Panc1 (cell line): ENCODE measurements at regions not wholly inside any gene's neighbourhood (a gene's known extent, or its start where the extent isn't known, plus 50 kb on each side); places are given as distances from the start of the nearest gene placed in this dataset.

Experiments used
- ATAC-seq: fragments of 200-7000 bp; cut with Tn5 transposase; 2 replicates; pipeline ENCODE4 v1.9.1; 2020; ENCODE audit warnings: mild to moderate bottlenecking, moderate library complexity
- BruUV-seq: library from RNA; stranded (reverse); fragments of 400-500 nt; replicated peaks from 2 replicates; lab custom pipeline; 2021; lab: Mats Ljungman, UMichigan
- CTCF ChIA-PET: fragments of 300-600 bp; sonication (Branson Sonifier 250); formaldehyde crosslinking; loops from one replicate; lab custom pipeline; 2022; ENCODE audit warnings: antibody characterized with exemption; lab: Charles Lee
- POLR2A ChIA-PET: fragments of 300-600 bp; sonication (Branson Sonifier 250); formaldehyde crosslinking; loops from one replicate; lab custom pipeline; 2022; ENCODE audit warnings: antibody characterized with exemption; lab: Charles Lee
- DNase-seq: peaks from one replicate; pipeline ENCODE4 v3.0.0-alpha.2; 2010; ENCODE audit warnings: low read depth, low spot score
- H3K27ac ChIP-seq: 2 replicates; pipeline ENCODE4 v1.5.1; 2011; ENCODE audit warnings: mild to moderate bottlenecking, low read length, inconsistent platforms
- H3K27me3 ChIP-seq: fragments of 200-500 bp; sonication (Bioruptor generic); 2 replicates; pipeline ENCODE4 v1.6.0; 2014; ENCODE audit warnings: low read length, inconsistent platforms; ENCODE audit not compliant: control insufficient read depth, insufficient read depth
- H3K36me3 ChIP-seq: fragments of 200-500 bp; sonication (Bioruptor generic); 2 replicates; pipeline ENCODE4 v1.5.1; 2014; ENCODE audit warnings: inconsistent platforms, mild to moderate bottlenecking, low read length, moderate library complexity; ENCODE audit not compliant: control insufficient read depth, insufficient read depth
- H3K4me1 ChIP-seq: 2 replicates; pipeline ENCODE4 v1.5.1; 2011; ENCODE audit warnings: inconsistent platforms, mild to moderate bottlenecking, low read length, moderate library complexity; ENCODE audit not compliant: control insufficient read depth, insufficient read depth
- H3K4me3 ChIP-seq, 2 experiments: 2 replicates each; pipeline ENCODE4 v1.5.1; 2011 to 2012; ENCODE audit warnings: low read depth in 2 of 2, low read length in 2 of 2, mild to moderate bottlenecking in 2 of 2, inconsistent platforms in 1 of 2, moderate library complexity in 1 of 2
- H3K9me3 ChIP-seq: fragments of 200-500 bp; sonication (Bioruptor generic); 2 replicates; pipeline ENCODE4 v1.5.1; 2014; ENCODE audit warnings: low read depth, mild to moderate bottlenecking, inconsistent platforms, low read length, moderate library complexity; ENCODE audit not compliant: control insufficient read depth, insufficient read depth
- POLR2AphosphoS5 ChIP-seq: IDR thresholded peaks from 2 replicates; pipeline ENCODE4 v1.6.1; 2012; ENCODE audit warnings: mild to moderate bottlenecking, low read depth, low read length, moderate library complexity
- SIN3A ChIP-seq: IDR thresholded peaks from 2 replicates; pipeline ENCODE4 v1.6.1; 2012; ENCODE audit warnings: low read depth, mild to moderate bottlenecking, low read length, moderate library complexity, borderline replicate concordance; ENCODE audit not compliant: insufficient read depth
- TCF7L2 ChIP-seq: IDR thresholded peaks from 2 replicates; pipeline ENCODE4 v1.6.1; 2011; ENCODE audit warnings: mild to moderate bottlenecking, low read depth, low read length, inconsistent platforms
- in situ Hi-C: cut with HindIII; loops from 2 replicates; pipeline ENCODE4 v1.10.0; 2016; ENCODE audit warnings: low sequenced_read_pairs, low pct_unique_long_range_greater_than_20kb
- intact Hi-C: fragments of 100-400 bp; cut with micrococcal nuclease; formaldehyde crosslinking; loops from one replicate; pipeline ENCODE4 v1.10.0; 2022; ENCODE audit not compliant: unreplicated experiment
- TF ChIP-seq, protein P1 (sequence below), 2 experiments: IDR thresholded peaks; 2 replicates each; pipeline ENCODE4 v1.6.1; 2011 to 2012; ENCODE audit warnings: low read depth in 2 of 2, control low read depth in 1 of 2, low read length in 1 of 2, mild to moderate bottlenecking in 1 of 2, moderate library complexity in 1 of 2; ENCODE audit not compliant: insufficient read depth in 1 of 2
- TF ChIP-seq, protein P2 (sequence below): fragments of 450-650 bp; IDR thresholded peaks from 2 replicates; pipeline ENCODE4 v1.5.1; 2017; ENCODE audit warnings: mild to moderate bottlenecking

DNA sequence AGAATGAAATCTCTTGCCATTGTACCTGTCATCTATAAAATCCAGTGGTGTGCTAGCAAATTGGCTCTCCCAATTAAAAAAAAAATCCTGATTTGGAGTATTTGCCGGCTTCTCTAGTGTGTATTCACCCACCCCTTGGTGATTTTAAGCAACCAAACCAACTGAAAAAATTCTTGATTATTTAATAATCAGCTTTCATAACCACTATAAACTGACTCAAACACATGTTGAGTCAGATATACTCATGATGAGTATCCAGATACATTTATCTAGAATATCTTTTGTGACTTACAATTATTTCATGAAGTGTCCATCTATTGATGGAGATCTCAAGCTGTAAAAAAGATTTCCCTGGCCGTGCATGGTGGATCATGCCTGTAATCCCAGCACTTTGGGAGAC, 205.4 kb downstream of the RASSF9 start:
- no peaks in the 10 kb centered on the region for H3K9me3 ChIP-seq
- in situ Hi-C loops (no loop called here), intact Hi-C loops (no loop called here)
- no peaks in the 10 kb centered on the region for H3K36me3 ChIP-seq
- POLR2A ChIA-PET = no interaction called here
- H3K4me3 ChIP-seq = no peak overlapping the region
- DNase-seq (no peak), ATAC-seq (no peak)
- CTCF ChIA-PET = no interaction called here
- H3K27me3 ChIP-seq = no peaks in the 10 kb centered on the region
- TF ChIP-seq, protein P1, sequence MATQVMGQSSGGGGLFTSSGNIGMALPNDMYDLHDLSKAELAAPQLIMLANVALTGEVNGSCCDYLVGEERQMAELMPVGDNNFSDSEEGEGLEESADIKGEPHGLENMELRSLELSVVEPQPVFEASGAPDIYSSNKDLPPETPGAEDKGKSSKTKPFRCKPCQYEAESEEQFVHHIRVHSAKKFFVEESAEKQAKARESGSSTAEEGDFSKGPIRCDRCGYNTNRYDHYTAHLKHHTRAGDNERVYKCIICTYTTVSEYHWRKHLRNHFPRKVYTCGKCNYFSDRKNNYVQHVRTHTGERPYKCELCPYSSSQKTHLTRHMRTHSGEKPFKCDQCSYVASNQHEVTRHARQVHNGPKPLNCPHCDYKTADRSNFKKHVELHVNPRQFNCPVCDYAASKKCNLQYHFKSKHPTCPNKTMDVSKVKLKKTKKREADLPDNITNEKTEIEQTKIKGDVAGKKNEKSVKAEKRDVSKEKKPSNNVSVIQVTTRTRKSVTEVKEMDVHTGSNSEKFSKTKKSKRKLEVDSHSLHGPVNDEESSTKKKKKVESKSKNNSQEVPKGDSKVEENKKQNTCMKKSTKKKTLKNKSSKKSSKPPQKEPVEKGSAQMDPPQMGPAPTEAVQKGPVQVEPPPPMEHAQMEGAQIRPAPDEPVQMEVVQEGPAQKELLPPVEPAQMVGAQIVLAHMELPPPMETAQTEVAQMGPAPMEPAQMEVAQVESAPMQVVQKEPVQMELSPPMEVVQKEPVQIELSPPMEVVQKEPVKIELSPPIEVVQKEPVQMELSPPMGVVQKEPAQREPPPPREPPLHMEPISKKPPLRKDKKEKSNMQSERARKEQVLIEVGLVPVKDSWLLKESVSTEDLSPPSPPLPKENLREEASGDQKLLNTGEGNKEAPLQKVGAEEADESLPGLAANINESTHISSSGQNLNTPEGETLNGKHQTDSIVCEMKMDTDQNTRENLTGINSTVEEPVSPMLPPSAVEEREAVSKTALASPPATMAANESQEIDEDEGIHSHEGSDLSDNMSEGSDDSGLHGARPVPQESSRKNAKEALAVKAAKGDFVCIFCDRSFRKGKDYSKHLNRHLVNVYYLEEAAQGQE (IDR thresholded peaks at IDR 0.05; ENCODE audit: insufficient read depth in 1 of 2, low read depth in 2 of 2, low read length in 1 of 2) = no peak
- TF ChIP-seq, protein P2, sequence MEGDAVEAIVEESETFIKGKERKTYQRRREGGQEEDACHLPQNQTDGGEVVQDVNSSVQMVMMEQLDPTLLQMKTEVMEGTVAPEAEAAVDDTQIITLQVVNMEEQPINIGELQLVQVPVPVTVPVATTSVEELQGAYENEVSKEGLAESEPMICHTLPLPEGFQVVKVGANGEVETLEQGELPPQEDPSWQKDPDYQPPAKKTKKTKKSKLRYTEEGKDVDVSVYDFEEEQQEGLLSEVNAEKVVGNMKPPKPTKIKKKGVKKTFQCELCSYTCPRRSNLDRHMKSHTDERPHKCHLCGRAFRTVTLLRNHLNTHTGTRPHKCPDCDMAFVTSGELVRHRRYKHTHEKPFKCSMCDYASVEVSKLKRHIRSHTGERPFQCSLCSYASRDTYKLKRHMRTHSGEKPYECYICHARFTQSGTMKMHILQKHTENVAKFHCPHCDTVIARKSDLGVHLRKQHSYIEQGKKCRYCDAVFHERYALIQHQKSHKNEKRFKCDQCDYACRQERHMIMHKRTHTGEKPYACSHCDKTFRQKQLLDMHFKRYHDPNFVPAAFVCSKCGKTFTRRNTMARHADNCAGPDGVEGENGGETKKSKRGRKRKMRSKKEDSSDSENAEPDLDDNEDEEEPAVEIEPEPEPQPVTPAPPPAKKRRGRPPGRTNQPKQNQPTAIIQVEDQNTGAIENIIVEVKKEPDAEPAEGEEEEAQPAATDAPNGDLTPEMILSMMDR = no peak
- TF ChIP-seq POLR2AphosphoS5 = no peak
- TF ChIP-seq TCF7L2 = no peak
- no peak for TF ChIP-seq SIN3A
- no peaks in the 10 kb centered on the region for H3K4me1 ChIP-seq
- H3K27ac ChIP-seq = no peak overlapping the region
- BruUV-seq = no TSS peak

DNA sequence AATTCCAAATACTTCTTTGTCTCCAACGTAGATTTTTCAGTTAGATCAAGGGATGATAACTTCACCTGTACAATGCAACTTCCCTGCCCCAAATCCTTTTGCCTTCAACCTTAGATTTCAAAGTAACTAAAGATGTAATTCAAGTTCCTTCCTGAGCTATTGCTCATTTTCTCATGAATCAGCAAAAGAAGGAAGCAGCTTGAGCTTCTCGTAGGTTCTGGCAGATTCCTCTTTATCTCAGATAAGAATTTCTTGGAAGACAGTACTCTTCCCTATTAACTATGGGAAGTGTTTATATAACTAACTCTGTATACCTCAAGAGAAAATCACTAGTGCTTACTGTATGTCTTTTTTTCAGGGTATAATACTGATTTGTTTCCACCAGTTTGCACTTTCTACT, 203.8 kb downstream of the RASSF9 start:
- no peak for ATAC-seq
- no peaks in the 10 kb centered on the region for H3K9me3 ChIP-seq
- ChIA-PET CTCF (no interaction called here), POLR2A (no interaction called here)
- no peaks in the 10 kb centered on the region for H3K27me3 ChIP-seq
- H3K4me3 ChIP-seq = no peak overlapping the region
- in situ Hi-C loops (no loop called here), intact Hi-C loops (no loop called here)
- H3K36me3 ChIP-seq = no peaks in the 10 kb centered on the region
- no peak for DNase-seq
- no peaks in the 10 kb centered on the region for H3K4me1 ChIP-seq
- TF ChIP-seq, protein P2 = no peak
- TF ChIP-seq, protein P1 (IDR thresholded peaks at IDR 0.05; ENCODE audit: insufficient read depth in 1 of 2, low read depth in 2 of 2, low read length in 1 of 2) = no peak
- TF ChIP-seq POLR2AphosphoS5 = no peak
- no peak for TF ChIP-seq SIN3A
- no TSS peak for BruUV-seq
- no peak overlapping the region for H3K27ac ChIP-seq
